ENCODE measurements at regions not wholly inside any gene's neighbourhood (a gene's known extent, or its start where the extent isn't known, plus 50 kb on each side); places are given as distances from the start of the nearest gene placed in this dataset.

- TF ChIP-seq USF2 (IDR thresholded peaks at IDR 0.05; ENCODE audit: low read length): no peak
- TF ChIP-seq EP300 (IDR thresholded peaks at IDR 0.05; ENCODE audit: borderline replicate concordance in 1 of 2, low read depth in 2 of 2, low read length in 2 of 2): no peak
- TF ChIP-seq CTCF (IDR thresholded peaks at IDR 0.05; ENCODE audit: control extremely low read depth in 1 of 3, insufficient read depth in 1 of 3, low read depth in 1 of 3, low read length in 3 of 3): no peak
- TF ChIP-seq CHD2 (IDR thresholded peaks at IDR 0.05; ENCODE audit: low read length): no peak
- no peak for TF ChIP-seq YY1 (IDR thresholded peaks at IDR 0.05; ENCODE audit: low read depth, low read length)
- TF ChIP-seq EZH2 (IDR thresholded peaks at IDR 0.05; ENCODE audit: low read depth, low read length, severe bottlenecking): no peak
- TF ChIP-seq RFX5 (IDR thresholded peaks at IDR 0.05; ENCODE audit: borderline replicate concordance, low read depth, low read length): no peak
- no peak for TF ChIP-seq KDM5A (IDR thresholded peaks at IDR 0.05; ENCODE audit: low read length)
- TF ChIP-seq TAF1 (IDR thresholded peaks at IDR 0.05; ENCODE audit: low read depth, low read length): no peak
- no peak for TF ChIP-seq POLR2A (IDR thresholded peaks at IDR 0.05; ENCODE audit: control extremely low read depth in 1 of 2, low read depth in 2 of 2, low read length in 2 of 2)
- no peak for TF ChIP-seq SIRT6 (IDR thresholded peaks at IDR 0.05; ENCODE audit: low read length)
- TF ChIP-seq SUZ12 (IDR thresholded peaks at IDR 0.05; ENCODE audit: low read length): no peak
Observed at GRCh38 chr7:92968502-92968901, 132.1 kb upstream of the CDK6 start.
